SU-DHL-6 (cell line): ENCODE measurements at regions not wholly inside any gene's neighbourhood (a gene's known extent, or its start where the extent isn't known, plus 50 kb on each side); places are given as distances from the start of the nearest gene placed in this dataset.

Source experiments
- CTCF ChIP-seq: fragments of 200-600 bp; sonication (generic); IDR thresholded peaks from one replicate; pipeline ENCODE4 v1.5.1; 2017; ENCODE audit warnings: antibody characterized with exemption, mild to moderate bottlenecking, low read length, moderate library complexity; ENCODE audit not compliant: insufficient read depth, poor library complexity, severe bottlenecking
- EZH2phosphoT487 ChIP-seq: fragments of 200-600 bp; sonication (generic), shearing (Covaris generic); conservative IDR thresholded peaks from 2 replicates; pipeline ENCODE4 v1.6.1; 2018; ENCODE audit warnings: mild to moderate bottlenecking, antibody characterized with exemption, low read length, moderate library complexity, mixed read lengths

- TF ChIP-seq CTCF (no peak), EZH2phosphoT487 (no peak)
Measured at GRCh38 chr7:38002689-38003088, 82.2 kb downstream of the EPDR1 start.
